Midbrain (tissue), 1 donor: ENCODE measurements at regions not wholly inside any gene's neighbourhood (a gene's known extent, or its start where the extent isn't known, plus 50 kb on each side); places are given as distances from the start of the nearest gene placed in this dataset.

Source experiments
- DNase-seq: peaks from one replicate; lab custom pipeline; 2025; lab: John Stamatoyannopoulos, UW

DNA sequence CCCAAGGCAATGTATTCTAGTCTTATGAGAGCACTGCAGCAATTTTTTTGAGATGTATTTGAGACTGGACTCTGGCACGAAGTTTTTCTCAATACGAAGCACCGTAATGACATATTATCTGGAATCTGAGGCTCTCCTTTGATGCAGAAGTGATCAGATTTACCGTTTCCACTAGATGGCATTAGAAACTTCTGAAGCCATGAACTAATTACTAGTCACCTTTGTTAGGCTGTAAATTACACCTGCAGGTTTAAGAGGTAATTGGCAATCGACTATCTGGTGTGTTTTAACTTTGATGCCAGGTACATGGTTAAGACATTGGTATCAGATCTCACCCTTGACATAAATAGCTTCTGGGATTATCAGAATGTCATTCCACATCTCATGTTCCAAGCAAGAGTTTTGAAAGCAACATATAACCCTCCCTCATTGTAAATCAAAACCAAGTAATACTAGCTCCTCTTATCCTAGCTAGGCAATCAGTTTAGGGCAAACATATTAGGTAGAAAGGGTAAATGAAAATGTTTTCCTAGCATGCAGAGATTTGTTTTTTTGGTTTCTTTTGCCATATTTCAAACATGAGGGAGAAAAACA, 254.6 kb upstream of the SPRED2 start:
- DNase-seq = no peak

DNA sequence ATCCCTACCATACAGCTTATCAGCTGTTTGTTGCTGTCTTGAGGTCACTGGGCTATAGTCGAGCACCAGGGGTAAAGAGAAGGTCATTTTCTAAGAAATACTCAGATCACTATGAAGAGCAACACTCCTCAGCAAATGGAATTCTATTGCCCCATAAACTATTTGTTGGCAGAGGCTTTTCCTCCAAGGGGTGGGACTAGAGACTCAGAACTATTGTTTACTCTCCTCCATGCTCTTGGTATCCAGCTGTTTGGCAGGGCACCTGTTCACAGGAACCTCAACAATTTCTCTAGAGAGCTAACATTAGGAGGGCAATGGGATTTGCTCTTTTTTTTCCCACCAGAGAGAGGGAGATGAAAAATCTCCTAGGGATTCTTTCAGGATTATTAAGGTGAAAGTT, 249.1 kb upstream of the SPRED2 start:
- no peak for DNase-seq

DNA sequence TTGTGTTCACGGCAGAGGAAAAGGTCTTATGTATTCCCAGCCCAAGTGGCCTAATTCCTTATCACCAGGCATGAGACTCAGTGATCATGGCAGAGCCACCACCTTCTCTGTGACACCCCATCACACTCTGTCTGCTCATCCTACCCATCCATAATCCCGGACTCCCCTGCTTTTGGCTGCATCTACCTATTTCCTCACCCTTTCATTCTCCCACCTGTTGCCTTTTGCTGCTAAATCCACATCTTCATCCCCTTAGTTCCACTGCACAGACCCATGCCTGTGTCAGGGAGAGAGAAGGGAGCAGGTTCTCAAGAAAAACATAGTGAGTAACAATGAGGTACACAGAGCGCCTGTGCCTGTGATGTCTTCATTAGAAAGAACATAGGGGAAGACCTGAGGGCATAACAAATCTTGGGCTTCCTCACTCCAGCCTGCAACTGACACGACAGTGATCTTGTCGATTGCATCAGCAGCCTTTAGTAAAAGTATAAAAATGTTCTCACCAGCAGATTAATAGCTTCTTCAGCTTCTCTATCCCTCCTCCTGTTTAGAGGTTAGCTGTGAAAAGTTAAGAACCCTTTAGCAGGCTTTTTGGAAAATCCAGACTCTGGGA, 246.5 kb upstream of the SPRED2 start:
- no peak for DNase-seq

DNA sequence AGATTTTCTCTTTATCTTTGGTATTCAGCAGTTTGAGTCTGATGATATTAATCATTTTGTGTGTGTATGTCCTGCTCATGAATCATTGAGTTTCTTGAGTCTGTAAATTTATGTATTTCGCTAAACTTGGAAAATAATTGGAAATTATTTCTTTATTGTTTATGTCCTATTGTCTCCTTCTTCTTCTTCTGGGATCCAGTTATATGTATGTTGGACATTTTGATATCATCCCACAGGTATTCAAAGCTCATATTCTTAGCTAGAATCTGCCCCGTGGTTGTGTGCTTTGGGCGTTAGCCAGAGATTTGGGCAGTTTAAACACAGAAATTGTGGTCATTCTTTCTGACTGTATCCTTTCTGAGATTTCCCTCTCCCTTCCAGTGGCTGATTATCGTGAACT, 243.0 kb upstream of the SPRED2 start:
- DNase-seq = no peak

DNA sequence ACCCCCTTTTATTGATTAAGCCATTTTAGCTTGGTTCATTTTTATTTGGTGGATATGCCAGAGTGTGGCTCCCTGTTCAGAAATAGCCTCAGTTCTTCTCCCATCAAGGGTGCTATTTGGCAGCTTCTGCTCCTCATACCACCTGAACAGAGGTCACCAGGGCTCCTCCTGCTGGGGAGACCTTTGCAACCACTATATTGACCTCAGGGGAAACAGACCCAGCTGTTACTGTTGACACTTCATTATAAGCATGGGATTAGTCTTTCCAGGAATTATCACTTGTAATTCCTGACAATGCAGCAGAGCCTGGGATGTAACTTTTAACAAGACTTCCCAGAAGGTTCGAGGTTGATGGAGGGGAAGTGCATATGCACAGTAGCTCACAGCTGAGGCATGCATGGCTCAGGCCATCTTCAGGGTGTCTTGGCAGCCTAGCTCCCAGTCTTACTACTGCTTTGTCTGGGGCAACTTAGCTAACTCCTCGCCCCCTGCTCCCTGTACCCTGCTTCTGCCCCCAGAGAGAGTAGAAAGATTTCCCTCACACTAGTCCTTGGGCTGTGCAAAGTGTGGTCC, 239.4 kb upstream of the SPRED2 start:
- DNase-seq = no peak

DNA sequence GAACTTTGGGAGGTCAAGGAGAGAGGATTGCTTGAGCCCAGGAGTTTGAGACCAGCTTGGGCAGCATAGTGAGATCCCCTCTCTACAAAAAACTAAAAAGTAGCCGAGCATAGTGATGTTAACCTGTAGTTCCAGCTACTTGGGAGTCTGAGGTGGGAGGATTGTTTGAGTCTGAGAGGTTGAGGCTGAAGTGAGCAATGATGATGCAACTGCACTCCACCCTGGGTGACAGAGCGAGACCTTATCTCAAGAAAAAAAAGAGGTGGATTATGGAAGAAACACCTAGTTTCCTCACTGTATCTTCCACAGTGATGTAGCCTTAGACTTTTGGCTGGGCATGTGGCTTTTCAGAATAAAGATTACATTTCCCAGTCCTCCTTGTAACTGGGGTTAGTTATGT, 237.2 kb upstream of the SPRED2 start:
- DNase-seq = no peak

DNA sequence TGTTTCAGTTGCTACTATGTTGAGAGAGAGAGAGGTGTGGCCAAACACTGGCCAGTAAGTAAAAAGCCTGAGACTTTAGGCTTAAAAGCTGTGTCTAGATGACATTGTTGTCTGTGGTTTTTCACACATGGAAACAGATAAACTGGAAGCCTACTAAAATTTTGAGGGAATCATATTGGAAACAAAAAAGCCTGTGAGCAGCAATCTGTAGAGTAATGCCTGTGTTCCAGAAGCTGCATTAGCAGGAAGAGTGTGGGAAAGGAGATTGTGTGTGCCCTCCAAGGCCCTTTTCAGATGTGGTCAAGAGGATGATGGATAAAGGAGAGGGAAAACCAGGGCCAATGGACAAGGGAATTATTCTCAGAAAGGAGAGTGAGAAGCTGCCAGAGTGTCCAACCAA, 236.3 kb upstream of the SPRED2 start:
- no peak for DNase-seq

DNA sequence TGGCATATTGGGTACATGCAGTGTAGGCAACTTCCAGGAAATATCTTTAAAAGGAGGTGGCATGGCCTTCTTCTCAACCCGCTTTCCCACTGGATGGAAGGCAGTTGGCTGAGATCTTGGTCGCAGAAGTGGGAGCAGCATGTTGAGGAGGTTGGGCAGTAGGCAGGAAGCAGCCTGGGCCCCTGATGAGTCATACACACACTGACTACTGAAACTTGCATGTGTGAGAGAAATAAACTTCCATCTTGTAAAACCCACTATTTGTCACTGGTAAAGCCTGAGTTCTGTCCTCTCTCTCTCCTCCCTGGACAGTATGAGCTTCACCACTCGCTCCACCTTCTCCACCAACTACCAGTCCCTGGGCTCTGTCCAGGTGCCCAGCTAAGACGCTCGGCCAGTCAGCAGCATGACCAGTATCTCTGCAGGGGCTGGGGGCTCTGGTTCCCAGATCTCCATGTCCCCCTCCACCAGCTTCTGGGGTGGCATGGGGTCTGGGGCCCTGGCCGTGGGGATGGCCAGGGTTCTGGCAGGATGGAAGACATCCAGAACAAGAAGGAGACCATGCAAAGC, 233.8 kb upstream of the SPRED2 start:
- no peak for DNase-seq

DNA sequence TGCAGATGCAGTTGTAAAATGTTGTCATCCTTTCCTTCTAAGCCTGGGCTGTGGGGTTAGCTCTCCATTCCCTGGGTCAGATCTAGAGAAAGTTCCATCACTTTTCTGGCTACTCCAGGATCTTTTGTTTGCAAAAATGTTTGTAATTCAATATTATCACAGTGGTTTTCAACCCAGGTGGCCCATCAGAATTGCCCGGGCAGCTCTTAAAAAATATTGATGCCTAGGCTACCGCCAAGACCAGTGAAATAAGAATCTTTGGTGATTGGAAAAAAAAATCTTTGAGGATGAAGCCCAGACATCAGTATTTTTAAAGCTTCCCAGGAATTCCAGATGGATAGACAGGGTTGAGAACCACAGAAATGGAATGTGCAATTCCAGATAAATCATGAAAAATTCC, 232.5 kb upstream of the SPRED2 start:
- no peak for DNase-seq

DNA sequence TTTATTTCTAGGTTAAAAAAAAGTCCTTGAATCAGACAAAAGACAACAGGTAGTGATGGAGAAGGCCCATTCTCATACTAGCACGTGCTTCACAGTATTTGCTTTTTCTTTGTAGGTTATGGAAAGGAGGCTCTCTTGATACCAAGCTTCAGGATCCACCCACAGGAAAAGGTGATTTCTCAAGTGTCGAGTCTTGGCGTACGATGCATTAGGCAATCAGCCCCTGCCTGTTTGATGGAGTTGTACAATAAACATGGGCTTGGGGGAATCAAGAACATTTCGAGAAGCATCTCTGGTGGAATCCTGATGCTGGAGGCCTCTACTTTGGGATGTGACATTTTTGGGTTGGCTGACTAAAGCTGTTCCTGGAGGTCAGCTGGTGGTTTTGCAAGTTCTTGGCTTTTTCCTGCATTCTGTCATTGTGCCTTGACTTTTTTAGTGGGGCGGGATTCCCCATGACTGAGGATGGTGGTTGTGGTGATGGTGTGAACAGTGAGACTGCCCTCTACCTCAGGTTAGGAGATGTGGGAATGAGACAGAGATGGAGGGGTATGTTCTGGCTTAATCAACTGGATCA, 231.5 kb upstream of the SPRED2 start:
- no peak for DNase-seq

DNA sequence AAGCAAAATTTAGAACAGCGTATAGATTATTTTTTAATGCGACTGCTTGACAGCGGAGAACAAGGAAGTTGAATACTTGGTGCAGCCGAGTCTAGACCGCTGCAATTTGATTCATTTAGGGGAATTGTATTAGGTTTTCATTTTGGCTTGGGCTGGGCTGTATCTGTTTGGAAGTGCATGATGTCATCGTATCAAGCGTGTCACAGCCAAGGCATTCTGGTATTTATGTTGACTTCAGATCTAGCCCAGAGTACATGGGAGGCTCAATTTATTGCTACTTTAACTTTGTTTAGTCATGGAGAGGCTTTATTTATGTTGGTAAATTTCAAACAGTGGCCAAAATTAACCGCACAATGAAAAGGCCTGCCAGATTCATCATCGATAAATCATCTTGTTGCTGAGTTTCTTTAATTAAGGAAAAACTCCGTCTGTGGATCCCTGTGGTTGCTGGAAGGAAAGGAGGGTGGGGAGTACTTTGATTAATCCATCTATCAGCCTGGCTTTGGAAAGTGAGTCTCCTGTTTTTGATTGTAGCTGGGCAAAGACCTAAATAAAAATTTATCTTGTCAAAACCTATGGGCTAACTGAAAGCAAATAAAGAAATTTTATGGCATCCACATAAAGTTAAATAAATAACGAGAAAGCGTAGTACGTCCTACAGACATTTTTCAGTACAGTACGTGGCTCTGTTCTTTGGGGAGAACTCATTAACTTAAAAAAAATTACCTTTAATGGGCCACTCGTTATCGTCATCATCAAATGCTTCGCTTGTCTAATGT, 230.4 kb upstream of the SPRED2 start:
- DNase-seq = no peak

DNA sequence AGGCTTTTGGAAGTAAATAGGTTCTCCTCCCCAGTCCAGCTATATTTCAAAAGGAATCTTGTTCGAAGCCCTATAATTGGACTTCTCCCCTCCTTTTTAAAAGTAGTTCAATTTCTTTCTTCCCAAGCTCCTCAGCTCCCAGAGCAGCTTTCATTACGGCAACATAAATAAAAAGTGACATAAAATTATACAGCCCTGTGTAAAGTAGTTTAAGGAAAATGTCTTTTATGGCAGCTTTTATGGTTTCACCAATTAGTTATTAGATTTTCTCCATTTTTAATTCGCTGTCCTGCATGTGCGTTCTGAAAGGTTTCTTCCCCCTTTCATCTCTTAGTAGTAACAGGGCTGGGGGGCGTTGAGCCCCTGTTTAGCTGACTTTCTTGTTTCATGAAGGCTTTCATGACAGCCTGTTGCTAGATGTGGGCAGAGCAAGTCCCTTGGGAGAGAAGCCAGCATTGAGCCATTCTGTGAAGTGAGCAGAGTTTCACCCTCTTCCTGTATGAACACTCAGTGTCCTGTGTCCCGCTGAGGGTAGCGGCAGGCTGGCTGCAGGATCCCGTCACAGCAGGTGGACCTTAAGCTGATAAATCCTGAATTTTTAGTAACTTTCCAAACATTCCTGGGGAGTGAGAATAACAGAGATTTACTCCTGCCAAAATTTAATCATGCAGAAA, 229.7 kb upstream of the SPRED2 start:
- DNase-seq = no peak

DNA sequence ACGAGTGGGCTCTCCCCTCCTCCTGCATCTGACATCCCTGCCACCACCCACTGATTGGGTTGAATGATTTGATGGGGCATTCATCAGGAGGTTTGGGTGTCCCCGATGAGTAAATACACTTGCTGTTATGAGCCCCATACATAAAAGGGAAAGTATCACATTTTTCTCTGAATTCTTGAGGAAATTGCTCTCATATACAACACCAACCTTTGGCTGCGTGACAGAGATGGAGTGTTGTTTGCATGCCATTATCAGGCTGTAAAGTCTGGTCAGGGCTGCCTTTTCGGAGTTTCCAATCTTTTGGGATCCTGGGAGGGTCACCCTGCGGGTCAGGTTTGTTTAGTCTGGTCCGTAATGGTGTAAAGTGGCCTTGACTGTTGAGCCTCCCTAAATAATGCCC, 227.9 kb upstream of the SPRED2 start:
- DNase-seq = no peak

DNA sequence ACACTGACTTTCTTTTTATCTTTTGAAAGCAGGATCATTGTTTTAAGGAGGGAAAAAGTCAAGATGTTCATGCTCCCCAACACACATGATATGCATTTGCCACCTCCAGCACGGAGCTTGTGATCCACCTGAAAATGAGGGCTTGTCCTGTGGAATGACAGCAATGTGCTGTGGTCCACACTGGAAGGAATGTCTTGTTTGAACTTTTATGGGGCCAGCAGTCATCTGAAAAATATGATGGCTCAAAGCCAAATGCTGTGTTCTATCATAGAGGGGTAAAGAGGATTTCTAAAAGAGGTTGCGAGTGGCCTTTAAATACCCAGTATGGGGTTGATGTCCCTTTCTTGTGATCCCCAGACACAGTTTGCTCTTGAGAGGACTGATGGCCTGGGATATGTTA, 226.5 kb upstream of the SPRED2 start:
- no peak for DNase-seq

DNA sequence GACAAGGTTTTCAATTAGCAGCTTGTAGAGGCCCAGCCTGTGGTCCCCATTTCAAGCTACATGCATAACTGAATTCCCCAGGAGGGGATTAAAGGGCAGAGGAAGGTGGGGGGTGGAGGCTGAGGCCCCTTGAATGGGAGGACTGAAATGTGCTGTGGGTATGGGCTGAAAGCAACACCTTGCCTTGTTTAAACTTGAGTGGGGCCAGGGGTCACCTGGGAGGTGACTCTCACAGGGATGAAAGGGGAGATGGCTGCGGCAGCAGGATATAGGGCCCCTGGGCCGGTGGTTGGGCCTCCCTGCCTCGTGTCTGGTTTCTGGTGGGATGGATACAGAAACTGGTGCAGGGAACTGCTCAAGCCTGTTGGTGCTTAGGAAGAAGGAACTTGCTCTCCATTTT, 225.9 kb upstream of the SPRED2 start:
- DNase-seq = no peak

DNA sequence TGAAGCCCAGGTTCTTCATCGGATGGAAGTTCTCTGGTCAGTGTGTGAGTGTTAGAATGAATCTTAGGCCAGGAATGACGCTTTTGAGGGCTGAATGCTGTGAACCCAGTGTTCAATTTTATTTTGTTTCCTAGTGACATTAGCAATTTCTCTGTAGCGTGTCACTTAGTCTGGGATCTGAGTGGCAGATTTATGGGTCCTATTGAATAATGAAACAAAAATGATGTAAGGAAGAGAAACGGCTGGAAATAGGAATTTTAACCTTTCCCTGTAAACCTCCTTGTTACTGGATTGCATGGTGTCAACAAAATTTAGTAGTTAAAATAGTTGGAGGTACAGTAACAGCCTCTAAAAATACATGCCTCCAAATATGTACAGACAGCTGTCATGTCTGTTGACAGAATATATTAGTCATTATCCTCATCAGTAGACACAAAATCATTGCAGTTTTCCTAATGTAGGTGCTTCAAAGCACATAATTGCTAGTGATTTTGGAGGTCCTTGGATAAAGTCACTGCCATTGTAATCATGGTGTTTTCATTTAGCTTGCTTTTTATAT, 223.8 kb upstream of the SPRED2 start:
- no peak for DNase-seq

DNA sequence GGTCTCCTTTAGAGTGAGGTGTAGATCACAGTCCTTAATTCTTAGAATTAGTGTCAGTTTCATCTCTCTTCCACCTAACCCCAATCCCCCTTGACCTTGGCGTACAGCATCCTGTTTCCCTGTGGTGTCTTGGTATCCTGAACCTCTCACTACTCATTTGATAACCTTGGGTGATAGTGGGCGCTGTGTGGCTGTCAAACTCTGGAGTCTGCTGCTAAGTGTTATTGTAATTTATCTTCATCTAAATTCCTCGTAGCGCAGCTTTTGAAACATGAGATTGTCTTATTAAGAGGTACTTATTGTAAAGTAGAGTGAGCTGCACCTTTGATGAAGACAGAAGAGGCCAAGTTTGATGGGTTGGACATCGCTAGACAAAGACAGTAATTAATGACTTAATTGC, 222.6 kb upstream of the SPRED2 start:
- DNase-seq = no peak

DNA sequence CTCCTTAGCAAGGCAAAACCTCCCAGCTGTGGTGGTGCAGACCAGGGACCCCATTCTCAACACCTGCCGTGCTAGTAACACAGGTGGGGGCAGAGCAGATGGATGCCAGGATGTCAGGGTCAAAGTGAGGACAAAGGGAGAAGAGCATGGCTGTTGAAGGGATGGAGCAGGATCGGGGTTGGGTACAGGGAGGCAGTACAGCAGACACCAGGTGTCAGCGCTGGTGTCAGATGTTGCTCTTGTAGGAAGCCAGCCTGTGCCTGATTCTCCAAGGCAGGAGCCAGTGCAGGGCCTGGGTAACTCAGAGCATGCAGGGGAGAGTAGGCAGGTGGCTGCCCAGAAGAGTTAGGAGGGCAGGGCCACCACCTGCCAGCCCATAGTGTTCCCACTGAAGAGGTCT, 222.1 kb upstream of the SPRED2 start:
- no peak for DNase-seq

DNA sequence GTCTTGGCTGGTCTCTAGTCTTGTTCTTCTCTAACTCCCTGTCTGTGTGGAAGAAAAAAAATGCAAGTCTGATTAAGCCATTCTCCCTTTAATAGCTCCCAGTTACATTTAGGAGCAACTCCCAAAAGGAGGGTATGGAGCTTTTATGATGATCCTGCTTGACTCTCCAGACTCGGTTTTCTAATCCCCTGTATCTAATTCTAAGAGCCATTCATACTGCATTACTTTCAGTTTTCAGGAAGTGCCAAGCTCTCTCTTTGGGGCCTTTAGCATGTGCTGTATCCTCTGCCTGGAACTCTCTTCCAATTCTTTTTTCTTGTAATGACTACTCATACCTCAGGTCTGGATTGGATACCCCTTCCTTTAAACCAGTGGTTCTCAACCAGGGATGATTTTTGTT, 219.7 kb upstream of the SPRED2 start:
- no peak for DNase-seq

DNA sequence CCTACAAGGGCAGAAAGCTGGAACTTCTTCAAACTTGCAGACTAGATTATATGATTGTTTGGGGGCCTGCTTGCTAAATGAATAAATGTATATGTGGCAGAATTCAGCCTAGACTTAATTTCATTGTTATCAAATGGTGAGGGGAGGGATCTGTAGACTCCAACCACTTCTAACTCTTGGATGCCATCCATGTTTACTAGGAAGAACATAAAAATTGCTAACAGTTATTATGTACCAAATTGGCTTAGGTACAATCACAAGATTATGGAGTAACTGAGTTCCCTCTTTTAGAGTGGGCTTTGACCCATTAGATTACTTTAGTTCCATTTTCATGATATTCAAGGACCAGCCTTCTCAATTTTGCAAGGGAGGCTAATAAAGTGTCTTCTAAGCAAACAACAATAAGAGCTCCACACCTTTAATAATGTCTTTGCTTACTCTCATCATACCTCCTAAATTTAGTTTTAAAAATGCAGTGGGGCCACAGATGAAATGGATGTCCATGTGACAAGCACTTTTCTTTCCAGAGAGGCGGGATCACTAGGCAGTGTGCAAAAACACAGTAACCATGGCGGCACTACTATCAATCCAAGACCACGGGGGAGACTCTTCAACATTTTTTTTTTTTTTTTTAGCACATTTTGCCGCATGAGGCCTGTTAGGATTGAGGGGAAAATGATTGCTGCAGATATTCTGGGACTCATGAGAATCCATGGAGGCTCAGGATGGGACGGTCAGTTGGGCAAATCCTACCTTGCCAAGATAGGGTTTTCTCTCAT, 217.6 kb upstream of the SPRED2 start:
- no peak for DNase-seq
